T-helper 1 cell treated with Interleukin-12 subunit alpha and Interleukin-12 subunit beta and Interleukin-4 antibody, amounts not matched to agents 30 ng/mL and 1 ng/mL, for 36 hours (primary cell): ENCODE measurements at regions not wholly inside any gene's neighbourhood (a gene's known extent, or its start where the extent isn't known, plus 50 kb on each side); places are given as distances from the start of the nearest gene placed in this dataset.

ENCODE experiments used
- intact Hi-C: fragments of 100-400 bp; cut with micrococcal nuclease; formaldehyde crosslinking; loops from one replicate; pipeline ENCODE4 v1.15.1; 2024

DNA sequence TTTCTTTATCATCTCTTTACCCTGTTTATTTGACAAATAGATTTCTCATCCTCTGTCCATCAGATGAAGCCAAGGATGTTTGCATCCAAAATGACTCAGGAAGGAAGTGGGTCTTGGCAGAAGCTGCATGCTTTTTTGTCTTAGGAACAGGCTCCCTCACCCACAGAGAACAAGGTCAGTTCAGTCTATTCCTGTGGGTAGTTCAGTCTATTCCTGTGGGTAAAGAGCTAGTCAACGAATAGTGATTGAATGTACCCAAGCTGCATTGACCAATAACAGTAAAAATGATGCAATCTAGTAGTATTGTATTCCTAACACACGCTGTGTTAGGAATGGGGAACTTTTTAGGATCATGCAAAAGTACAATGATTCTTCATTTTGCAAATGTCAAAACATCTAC is 290.8 kb upstream of the TANK start:
- intact Hi-C loops = no loop called here

DNA sequence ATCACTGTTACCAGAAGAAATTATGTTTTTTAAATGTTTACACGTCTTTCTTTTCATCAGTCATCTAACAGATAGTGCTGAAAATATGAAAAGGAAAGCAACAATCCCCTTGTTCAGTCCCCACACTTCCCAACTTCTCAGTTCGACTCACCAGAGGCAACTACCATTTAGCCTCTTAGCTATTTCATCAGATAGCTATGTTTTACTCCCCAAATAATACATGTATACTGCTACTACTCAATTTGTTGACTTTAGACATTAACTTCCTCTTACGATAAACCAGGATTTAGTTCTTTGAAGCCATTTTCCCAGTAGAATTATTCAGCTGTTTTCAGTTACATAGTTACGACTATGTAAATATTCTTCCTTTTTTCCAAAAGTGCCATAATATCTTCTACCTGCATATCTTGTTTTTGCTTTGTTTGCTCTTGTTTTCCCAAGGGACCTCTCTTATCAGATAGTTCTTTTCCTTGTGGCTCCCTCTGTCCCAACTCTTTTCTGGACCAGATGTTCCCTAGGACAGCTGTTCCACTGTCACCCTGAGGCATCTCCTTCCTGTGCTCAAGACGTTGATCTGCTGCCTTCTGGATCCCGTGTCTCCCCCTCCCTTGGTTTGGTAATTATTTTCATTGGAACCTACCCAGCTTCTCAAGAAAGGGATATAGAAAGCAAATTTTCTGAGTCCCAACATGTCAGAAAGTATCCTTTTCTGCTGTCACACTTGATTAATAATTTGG is 289.3 kb upstream of the TANK start:
- intact Hi-C loops = no loop called here

DNA sequence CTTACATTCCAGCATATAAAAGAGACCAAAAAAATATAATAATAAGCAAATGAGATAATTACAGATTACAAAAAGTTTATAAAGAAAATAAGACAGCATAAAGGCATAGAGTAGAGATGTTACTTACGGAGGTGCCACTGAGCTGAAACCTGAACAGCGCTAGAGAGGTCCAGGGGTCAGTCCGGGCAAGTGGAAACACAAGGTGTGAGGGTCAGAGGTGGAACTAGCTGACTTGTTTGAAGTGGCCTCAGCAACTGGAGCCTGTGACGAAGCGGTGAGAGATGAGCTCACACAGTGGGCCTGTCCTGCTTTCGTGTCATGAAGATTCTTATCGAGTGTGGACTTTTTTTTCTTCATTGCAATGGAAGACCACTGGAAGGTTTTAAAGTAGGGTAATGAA is 288.3 kb upstream of the TANK start:
- intact Hi-C loops = no loop called here

DNA sequence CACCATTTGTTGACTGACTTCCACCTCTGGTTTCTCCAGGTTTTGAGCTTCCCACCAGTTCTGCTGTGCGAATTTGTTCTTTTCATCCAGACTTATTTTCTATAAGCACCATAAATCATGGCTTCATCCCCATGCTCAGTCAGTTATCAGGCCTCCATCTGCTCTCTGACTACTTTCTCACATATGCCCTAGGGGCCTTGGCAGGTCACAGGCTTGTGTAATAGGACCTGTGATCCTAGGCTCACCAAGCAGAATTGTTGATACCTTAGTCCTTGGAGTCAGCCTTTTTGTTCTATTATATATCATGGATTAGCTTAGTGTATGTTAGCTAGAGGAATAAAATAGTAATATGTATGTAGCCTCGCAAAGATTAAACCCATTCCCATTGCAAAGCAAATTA is 284.2 kb upstream of the TANK start:
- intact Hi-C loops = no loop called here

DNA sequence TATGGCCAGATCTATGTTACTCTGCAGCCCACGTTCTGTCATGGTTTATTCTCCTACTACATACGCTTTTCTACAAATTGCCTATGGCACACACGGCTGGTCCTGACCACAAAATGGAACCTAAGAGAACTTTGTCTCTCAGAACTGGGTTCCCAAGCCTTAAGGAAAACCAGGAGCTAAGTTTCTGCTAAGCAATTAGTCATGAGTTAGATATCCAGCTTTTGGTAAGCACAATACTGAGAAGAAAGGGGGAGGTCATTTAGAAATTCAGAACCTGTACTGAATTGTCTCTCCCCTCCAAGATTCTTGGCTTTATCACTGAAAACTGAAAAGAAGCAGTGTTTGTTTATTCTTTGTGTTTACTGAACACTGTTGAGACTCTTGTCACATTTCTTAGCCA is 283.5 kb upstream of the TANK start:
- intact Hi-C loops = no loop called here

DNA sequence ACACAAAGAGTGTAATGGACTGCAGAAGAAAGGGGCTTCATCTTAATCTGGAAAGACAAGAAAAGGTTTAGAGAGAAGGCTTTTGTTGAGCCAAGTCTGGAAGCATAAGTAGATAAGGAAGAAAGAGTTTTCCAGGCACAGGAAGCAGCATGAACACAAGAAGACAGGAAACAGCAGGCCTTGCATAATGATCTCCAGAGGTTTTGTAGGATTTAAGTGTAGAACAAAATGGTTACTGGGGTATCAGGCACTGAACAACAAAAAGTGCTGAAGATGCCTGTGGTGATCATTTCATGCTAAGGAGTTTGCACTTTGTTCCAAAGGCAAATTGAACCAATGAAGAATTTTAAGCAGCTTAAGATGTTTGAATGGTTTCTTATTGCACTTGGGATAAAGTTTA is 281.6 kb upstream of the TANK start:
- intact Hi-C loops = no loop called here

DNA sequence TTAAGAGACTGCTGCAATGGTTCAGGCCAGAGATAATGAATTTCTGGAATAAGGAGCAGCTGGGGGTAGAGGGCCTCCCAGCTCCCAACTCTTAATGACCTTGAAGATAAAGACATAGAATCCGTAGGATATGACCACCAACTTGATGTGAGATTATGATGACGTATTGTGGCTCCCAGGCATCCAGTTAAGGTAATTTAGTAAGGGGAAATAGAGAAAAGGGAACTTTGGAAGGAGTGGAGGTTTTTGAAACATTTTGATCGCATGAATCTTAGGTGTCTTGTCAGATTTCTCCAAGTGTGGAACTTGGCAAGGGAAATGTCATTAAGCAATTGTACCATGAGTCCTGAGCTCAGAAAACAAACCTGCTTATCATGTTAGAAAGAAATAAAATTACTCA is 277.3 kb upstream of the TANK start:
- intact Hi-C loops = no loop called here

DNA sequence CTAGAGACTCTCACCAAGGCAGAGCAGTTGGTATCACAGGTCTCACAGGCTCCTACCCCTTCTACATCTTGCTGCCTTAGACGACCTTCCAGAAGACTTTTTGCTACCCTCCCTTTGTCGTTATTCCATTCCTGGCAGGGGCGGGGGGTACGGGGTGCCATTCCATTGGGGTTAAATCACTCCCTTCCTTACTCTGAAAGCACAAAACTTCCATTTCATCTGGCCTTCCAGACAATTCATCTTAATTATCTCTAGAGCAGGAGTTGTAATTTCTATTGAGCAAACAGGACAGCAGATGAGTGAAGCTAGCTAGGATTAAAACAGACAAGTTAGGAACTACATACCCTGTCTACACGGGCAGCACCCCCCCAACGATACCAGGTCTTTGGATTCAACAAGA is 276.2 kb upstream of the TANK start:
- intact Hi-C loops = no loop called here

DNA sequence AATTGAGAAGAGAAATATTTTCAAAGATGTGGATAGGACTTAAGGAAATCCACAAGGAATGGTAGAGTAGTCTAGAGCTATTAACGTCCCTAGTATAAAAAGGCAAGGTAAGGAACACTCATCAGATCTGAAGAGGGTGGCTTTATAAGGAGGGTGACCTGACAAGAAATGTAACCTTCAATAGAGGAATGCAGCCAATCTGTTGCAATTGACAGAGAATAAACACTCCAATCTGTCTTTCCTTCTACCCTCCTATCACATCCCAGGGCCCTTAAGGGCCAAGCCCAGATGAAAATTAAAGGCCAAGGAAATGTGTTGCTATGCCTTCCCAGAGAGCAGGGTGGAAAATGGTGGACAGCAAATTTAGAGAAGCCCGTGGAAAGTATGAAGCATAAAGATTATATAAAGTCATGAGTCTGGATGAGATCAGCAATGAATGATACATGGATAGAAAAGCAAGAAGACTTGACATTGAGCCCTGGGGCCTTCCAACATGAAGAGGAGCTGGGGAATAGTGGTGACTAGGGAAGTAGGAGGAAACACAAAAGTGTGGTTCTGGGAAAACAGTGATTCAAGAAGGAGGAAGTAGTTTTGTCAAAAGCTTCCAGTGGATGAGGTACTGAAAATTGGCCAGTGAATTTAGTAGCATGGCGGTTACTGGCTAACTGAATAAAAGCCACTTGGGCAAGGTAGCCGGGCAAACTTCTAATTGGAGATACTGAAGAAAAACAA is 270.6 kb upstream of the TANK start:
- intact Hi-C loops = no loop called here

DNA sequence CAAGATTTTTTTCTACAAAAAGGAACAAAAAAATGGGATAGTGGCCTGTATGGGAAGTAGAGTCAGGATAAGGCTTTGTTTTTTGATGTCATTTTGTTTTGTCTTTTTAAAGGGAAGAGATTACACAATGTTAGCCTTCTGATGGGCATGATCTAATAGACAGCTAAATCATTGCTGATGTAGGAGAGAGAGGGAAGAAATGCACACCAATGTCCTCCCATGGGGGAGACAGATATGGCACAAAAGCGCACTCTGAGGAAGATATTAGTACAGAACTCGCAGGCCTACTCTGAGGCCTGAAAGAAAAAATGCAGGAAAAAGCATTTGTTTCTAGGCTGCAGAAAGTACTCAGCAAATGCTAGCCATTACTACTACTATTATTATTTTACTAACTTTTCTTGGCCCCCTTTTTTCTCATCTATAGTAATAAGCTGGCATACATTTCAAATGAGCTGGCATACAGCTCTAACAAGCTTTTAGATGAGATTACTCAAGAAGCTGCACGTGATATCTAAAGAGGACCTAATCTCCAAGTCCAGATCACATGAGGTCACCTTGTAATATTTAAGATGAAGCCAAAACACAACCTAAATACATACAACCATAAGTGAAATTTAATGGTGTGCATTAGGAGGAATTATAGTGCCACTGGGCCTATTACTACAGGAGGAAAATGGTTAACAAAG is 269.4 kb upstream of the TANK start:
- intact Hi-C loops = no loop called here

DNA sequence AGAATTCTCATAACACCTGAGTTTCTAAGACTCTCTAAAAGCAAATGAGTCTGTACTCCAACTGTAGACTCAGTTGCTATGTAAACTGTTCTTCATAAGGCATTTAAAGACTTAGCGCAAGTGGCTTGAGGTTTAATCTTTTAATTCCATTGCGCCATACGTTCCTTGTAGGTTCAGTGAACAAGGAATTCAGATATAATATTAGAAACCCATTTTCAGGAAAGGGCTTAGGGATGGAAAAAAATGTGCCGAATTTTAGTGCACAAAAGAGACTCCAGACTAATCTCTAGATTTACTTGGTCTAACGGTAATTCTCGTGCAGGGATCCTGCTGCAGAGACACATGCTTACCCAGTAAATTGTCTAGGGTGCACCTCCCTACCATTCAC is 268.9 kb upstream of the TANK start:
- intact Hi-C loops = no loop called here

DNA sequence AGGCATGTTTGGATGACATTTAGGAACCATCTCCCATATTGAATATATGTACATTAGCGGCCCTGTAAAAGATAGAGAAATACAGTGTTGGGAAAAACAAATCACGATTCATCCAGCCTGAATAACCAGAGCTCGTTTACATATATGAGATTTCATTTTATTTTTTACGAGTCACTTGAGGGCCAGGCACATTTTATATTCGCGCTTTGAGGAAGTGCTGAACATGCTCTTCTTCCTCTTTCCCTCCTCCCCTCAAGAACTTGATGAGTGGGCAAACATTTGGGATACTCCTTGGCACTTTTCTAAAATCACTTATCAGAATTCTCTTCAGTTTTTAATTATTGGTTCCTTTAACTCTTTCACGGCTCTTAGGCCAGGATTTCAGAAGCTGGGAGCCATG is 268.0 kb upstream of the TANK start:
- intact Hi-C loops = no loop called here

DNA sequence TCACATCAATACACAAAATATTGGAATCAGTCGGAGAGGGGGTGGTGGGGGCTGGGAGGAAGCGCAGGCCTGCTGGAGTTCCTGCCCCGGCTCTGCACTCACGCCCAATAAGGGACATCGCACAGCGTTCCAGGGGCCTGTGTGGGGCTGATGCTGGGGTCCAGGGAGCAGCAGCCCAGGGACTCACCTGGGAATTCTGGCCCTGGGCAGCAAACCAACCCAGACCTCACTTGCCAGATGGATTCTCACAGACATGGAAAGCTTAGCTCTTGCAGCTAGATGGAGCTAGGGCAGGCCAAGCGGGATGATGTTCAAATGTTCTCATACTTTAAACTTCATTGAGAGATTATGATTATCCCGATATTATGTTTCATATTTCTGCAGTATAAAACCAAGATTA is 266.6 kb upstream of the TANK start:
- intact Hi-C loops = no loop called here

DNA sequence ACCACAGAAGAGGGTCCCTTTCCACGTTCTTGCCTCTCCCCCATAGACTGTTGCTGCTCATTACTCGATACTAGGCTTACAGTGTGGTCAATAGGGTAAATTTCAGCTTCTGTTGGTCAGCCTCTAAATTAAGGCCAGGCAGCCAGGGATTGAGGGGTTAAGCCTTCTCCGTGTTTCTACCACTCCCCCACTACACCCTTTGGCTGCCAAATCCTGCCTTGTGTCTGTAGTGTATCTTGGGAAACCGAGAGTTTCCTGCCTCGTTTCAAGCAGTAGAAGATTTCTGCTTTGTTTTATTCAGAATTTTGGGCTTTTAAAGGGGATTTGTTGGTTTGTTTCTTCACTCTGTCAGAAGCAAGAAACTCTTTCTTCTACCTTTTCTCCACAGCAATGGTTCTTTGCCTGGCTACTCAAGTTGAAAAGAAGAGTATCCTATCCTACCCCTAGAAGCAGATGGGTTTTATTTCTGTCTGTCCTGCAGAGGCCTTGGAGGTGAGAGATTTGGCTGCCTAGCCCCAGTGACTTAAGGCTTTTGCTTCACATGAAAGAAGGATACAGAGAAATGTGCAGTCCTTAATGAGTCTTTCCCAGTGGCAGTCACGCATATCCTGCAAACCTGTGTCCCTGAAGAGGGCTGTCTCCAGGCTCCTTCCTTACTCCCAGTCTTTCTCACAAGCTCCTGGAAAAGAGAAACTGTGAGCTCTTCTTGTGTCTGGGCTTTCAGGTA is 261.5 kb upstream of the TANK start:
- intact Hi-C loops = no loop called here

DNA sequence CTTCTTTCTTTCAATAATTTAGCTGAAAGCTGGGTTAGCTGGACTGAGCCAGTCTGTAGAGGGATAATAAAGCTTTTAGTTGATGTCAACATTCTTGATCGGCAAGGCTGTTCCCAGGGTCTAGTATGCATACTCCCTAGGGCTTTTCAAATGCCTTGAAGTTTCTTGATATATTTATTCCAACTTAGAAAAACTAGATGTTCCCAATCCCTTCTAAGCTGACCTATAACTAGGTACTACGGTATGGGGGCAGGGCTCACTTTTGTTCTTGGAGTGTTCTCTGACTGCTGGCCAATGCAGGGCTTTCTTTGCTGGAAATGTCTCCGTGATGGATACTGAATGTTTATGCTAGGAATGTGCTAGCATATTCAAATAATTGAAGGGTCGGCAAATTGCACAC is 258.6 kb upstream of the TANK start:
- intact Hi-C loops = no loop called here

DNA sequence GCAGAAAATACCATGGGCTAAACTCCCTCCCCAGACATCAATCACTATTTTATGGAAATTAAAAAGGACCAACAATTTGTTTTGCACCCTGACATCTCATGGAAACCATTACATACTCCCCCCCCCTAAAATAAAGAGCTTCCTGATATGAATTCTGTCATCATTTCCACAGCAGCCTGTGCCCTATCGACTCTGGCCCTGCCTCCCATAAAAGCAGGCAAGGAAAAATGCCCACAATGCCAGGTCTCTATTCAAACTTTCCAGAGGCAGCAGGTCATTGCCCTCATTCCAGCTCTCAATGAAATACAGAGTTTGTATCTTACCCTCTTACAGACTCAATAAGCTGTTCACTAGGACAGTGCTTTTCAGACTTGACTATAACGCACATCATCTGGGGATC is 254.4 kb upstream of the TANK start:
- intact Hi-C loops = no loop called here

DNA sequence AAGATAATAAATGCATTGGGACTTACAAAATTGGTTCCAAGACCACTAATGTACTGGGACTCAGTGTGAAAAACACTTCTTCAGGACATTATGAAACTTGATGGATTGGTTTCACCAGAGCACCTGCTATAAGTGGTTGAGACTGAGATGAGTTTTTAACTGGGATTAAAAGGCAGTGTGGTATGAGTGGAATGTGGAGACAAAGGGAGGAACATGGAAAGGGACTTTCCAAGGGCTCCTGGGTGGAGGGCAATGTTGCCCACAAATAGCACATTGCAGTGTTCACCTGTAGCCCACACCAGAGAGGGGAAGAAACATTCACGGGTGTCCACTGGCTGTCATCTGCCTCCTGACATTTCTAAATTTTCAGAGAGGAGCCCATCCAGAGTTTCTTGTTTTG is 253.3 kb upstream of the TANK start:
- intact Hi-C loops = no loop called here

DNA sequence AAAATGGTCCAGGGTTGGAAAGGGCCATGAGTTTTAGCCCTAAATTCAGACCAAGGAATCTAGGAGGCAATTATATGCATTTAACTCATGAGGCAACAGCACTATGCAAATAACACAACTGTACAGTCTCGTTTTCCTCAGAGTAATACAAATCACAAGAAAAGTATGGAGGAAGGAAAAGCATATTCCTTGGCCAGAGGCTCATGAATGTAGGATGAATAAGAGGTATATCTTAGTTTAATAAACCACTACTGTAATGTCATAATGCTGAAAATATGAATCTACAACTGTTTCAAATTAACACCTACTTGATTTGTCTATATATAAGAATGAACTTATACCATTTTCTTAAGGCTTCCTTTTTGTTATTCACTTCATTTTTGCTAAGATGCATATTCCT is 252.5 kb upstream of the TANK start:
- intact Hi-C loops = no loop called here

DNA sequence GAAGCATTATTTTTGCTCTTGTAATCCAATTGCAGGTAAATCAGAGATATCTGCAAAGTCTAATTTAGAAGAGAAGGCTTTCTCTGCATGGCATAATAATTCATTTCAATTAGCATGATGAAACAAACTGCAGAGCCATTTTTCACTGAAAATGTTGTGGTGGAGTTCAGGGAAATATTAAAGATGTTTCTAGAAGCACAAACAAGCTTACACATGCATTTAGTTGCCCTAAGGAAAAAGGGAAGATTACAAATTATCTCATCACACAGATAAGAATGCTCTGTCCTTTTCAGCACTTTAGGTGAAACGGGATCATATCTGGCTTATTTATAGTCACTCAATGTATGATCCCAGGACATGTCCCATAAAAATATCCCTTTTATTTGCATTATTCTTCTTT is 252.1 kb upstream of the TANK start:
- intact Hi-C loops = no loop called here

DNA sequence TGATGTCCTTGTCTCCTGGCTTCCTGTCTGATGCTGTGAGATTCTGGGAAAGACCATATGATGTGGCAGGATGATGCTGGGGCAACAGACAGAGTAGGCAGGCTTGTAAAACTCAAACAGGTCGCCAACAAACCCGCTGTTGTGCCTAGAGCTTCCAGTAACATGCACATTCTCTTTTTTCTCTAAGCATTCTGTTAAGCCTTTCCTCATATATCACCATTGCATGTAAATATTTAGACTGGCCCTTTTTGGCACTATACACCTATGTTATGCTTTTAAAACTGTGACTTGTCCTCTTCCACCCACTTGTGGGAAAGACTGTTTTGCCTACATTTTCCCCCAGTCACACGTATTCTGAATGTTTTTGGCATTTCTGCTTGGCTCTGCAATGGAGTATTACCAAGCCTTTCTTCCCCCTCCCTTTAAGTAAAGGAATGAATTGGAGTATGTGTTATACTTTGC is 250.4 kb upstream of the TANK start:
- intact Hi-C loops = loop anchor here (10.0 kb wide), 1 partner anchor 485 kb away; no protein-coding TSS in a partner anchor

DNA sequence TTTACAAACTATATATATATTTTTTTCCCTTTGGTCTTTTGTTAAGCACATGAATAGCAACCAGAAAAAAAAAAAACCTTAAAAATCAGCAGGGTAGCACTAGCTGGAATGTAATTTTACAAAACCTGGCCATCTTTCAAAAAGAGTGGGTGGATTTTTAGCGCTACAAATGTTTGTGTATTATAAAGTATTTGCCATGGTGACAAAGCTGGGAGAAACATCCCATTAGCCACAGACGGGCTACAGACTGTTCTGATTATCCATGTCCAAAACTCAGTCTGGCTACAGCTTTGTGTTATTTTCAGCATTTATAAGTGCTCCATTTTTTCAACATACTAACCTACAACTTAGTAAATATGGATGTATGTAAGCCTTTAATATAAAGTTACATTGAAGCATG is 249.5 kb upstream of the TANK start:
- intact Hi-C loops = loop anchor here (10.0 kb wide), 1 partner anchor 486 kb away; no protein-coding TSS in a partner anchor

DNA sequence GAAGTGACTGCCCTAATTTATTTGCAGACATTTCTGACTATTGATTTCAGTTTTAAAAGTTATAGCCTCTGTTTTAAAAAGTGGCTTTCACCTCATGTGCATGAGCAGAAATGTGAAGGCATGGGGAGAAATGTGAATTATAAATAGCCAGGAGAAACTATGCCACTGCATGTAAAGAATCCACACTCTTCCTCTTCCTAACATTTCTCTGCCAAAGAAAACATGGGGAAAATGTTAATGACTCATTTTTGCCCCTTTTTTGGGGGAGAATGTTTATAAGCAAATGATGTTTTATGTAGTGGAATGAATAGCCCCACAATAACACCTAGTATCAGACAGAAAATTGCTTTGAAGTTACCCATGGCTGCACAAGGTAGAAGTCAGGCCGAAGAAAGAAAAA is 249.0 kb upstream of the TANK start:
- intact Hi-C loops = loop anchor here (10.0 kb wide), 1 partner anchor 486 kb away; no protein-coding TSS in a partner anchor
